ENCODE measurements at regions not wholly inside any gene's neighbourhood (a gene's known extent, or its start where the extent isn't known, plus 50 kb on each side); places are given as distances from the start of the nearest gene placed in this dataset.

GRCh38 chr1:203419558-203419957 lies 56.0 kb upstream of the PRELP start:
- BruUV-seq (replicated peaks): no TSS peak
- Histone ChIP-seq H3K4me1 (ENCODE audit: control insufficient read depth in 1 of 2, insufficient read depth in 2 of 2, low read length in 2 of 2) (no peaks in the 10 kb centered on the region), H4K20me1 (ENCODE audit: insufficient read depth) (no peaks in the 10 kb centered on the region), H3K9me3 (ENCODE audit: control insufficient read depth in 1 of 2, insufficient read depth in 1 of 2, low read depth in 1 of 2, low read length in 2 of 2) (no peaks in the 10 kb centered on the region), H3K4me2 (ENCODE audit: low read length) (no peak overlapping the region), H3K27me3 (ENCODE audit: insufficient read depth, low read length) (peaks cover 7% of the 10 kb centered on the region), H3K36me3 (ENCODE audit: control insufficient read depth in 1 of 2, insufficient read depth in 2 of 2, low read length in 2 of 2) (no peaks in the 10 kb centered on the region), H2AFZ (ENCODE audit: low read depth, low read length, poor library complexity, severe bottlenecking) (no peak overlapping the region), H3K27ac (ENCODE audit: low read depth, low read length) (no peak overlapping the region), H3K4me3 (replicated peaks in 1 of 2; ENCODE audit: low read depth in 1 of 2, low read length in 2 of 2) (no peak overlapping the region), H3K79me2 (ENCODE audit: insufficient read depth, low read length) (no peaks in the 10 kb centered on the region), H3K9ac (ENCODE audit: low read length) (no peak overlapping the region), H3K9me2 (ENCODE audit: insufficient read depth) (no peaks in the 10 kb centered on the region)
- CTCF ChIA-PET: no interaction called here
- DNase-seq (ENCODE audit: low read depth, low spot score) (no peak), ATAC-seq (no peak)
- intact Hi-C loops (cut with micrococcal nuclease): no loop called here
- RAD21 ChIA-PET (ENCODE audit: low non-redundant PET in 1 of 2, low total read pairs in 2 of 2, uncharacterized antibody in 2 of 2, unreplicated experiment in 2 of 2): no interaction called here
- no peak for TF ChIP-seq YY1 (IDR thresholded peaks at IDR 0.05; ENCODE audit: extremely low read depth, insufficient replicate concordance, low read depth, low read length)
- TF ChIP-seq REST (IDR thresholded peaks at IDR 0.05; ENCODE audit: low read depth): no peak
- TF ChIP-seq ZNF274 (IDR thresholded peaks at IDR 0.05; ENCODE audit: low read depth, low read length): no peak
- no peak for TF ChIP-seq SP1 (IDR thresholded peaks at IDR 0.05; ENCODE audit: low read depth)
- no peak for TF ChIP-seq JUND (IDR thresholded peaks at IDR 0.05)
- TF ChIP-seq CBX3 (IDR thresholded peaks at IDR 0.05; ENCODE audit: low read depth): no peak
- no peak for TF ChIP-seq TCF7L2 (IDR thresholded peaks at IDR 0.05; ENCODE audit: borderline replicate concordance, extremely low read depth, insufficient read depth, insufficient read length)
- no peak for TF ChIP-seq ELF1 (IDR thresholded peaks at IDR 0.05; ENCODE audit: borderline replicate concordance, low read depth)
- TF ChIP-seq, protein P1, sequence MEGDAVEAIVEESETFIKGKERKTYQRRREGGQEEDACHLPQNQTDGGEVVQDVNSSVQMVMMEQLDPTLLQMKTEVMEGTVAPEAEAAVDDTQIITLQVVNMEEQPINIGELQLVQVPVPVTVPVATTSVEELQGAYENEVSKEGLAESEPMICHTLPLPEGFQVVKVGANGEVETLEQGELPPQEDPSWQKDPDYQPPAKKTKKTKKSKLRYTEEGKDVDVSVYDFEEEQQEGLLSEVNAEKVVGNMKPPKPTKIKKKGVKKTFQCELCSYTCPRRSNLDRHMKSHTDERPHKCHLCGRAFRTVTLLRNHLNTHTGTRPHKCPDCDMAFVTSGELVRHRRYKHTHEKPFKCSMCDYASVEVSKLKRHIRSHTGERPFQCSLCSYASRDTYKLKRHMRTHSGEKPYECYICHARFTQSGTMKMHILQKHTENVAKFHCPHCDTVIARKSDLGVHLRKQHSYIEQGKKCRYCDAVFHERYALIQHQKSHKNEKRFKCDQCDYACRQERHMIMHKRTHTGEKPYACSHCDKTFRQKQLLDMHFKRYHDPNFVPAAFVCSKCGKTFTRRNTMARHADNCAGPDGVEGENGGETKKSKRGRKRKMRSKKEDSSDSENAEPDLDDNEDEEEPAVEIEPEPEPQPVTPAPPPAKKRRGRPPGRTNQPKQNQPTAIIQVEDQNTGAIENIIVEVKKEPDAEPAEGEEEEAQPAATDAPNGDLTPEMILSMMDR (IDR thresholded peaks at IDR 0.05 in 2 of 3, conservative IDR thresholded peaks at IDR 0.05 in 1 of 3; ENCODE audit: borderline replicate concordance in 1 of 3, insufficient read depth in 1 of 3, low read depth in 2 of 3, low read length in 2 of 3): no peak
- TF ChIP-seq SIN3A (IDR thresholded peaks at IDR 0.05; ENCODE audit: low read depth): no peak
- no peak for TF ChIP-seq EGR1 (IDR thresholded peaks at IDR 0.05; ENCODE audit: low read depth)
- TF ChIP-seq, protein P2, sequence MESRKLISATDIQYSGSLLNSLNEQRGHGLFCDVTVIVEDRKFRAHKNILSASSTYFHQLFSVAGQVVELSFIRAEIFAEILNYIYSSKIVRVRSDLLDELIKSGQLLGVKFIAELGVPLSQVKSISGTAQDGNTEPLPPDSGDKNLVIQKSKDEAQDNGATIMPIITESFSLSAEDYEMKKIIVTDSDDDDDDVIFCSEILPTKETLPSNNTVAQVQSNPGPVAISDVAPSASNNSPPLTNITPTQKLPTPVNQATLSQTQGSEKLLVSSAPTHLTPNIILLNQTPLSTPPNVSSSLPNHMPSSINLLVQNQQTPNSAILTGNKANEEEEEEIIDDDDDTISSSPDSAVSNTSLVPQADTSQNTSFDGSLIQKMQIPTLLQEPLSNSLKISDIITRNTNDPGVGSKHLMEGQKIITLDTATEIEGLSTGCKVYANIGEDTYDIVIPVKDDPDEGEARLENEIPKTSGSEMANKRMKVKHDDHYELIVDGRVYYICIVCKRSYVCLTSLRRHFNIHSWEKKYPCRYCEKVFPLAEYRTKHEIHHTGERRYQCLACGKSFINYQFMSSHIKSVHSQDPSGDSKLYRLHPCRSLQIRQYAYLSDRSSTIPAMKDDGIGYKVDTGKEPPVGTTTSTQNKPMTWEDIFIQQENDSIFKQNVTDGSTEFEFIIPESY (IDR thresholded peaks at IDR 0.05; ENCODE audit: extremely low read depth, insufficient replicate concordance, low read length): no peak
- no peak for TF ChIP-seq CEBPB (IDR thresholded peaks at IDR 0.05; ENCODE audit: low read depth)
- POLR2A ChIA-PET: no interaction called here

Measured in HCT116 (cell line).